Subcutaneous abdominal adipose tissue (tissue), 5 donors: ENCODE measurements at regions not wholly inside any gene's neighbourhood (a gene's known extent, or its start where the extent isn't known, plus 50 kb on each side); places are given as distances from the start of the nearest gene placed in this dataset.

Source experiments
- H3K27ac ChIP-seq: one replicate; pipeline ENCODE4 v1.7.0; 2013; ENCODE audit warnings: low read depth, mild to moderate bottlenecking, inconsistent platforms, low read length, moderate library complexity
- H3K27me3 ChIP-seq, 5 donors: one replicate each; pipeline ENCODE4 v1.7.0; 2013; ENCODE audit warnings: low read length in 5 of 5, inconsistent platforms in 1 of 5; ENCODE audit not compliant: control insufficient read depth in 5 of 5, insufficient read depth in 4 of 5
- H3K36me3 ChIP-seq, 5 donors: one replicate each; pipeline ENCODE4 v1.7.0; 2013; ENCODE audit warnings: low read length in 5 of 5; ENCODE audit not compliant: control insufficient read depth in 5 of 5, insufficient read depth in 5 of 5
- H3K4me1 ChIP-seq, 5 donors: one replicate each; pipeline ENCODE4 v1.7.0; 2013; ENCODE audit warnings: low read length in 5 of 5, mild to moderate bottlenecking in 3 of 5, moderate library complexity in 1 of 5; ENCODE audit not compliant: control insufficient read depth in 5 of 5, insufficient read depth in 5 of 5
- H3K4me3 ChIP-seq, 5 donors: one replicate each; pipeline ENCODE4 v1.7.0; 2013; ENCODE audit warnings: low read length in 5 of 5, low read depth in 1 of 5
- H3K9ac ChIP-seq, 5 donors: one replicate each; pipeline ENCODE4 v1.7.0; 2013; ENCODE audit warnings: low read length in 5 of 5, mild to moderate bottlenecking in 4 of 5, moderate library complexity in 3 of 5
- H3K9me3 ChIP-seq, 5 donors: one replicate each; pipeline ENCODE4 v1.7.0; 2013; ENCODE audit warnings: low read length in 5 of 5; ENCODE audit not compliant: control insufficient read depth in 5 of 5
- donor health status: healthy.
- donor health status: healthy.
- donor health status: healthy.
- donor health status: healthy.
- donor health status: healthy.

DNA sequence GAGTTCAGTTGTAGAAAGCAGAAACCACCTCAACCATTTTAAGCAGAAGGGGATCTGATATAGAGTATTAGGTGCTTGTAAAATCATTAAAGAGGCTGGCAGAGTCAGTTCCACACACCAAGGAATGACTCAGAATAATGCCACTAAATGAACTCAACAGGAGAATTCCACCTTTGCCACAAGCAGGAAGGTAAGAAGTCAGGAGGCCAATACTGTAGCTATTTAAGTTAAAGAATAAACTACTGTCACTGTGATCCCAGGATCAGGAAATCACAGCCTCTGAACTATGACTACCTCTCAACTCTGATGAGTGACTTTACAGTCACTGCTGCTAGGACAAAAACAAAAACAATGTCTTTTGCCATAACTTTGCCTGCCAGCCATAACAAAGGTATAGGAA is 52.5 kb upstream of the PRMT6 start:
- H3K27me3 ChIP-seq: no peaks in the 10 kb centered on the region
- no peak overlapping the region for H3K4me3 ChIP-seq
- no peak overlapping the region for H3K27ac ChIP-seq

DNA sequence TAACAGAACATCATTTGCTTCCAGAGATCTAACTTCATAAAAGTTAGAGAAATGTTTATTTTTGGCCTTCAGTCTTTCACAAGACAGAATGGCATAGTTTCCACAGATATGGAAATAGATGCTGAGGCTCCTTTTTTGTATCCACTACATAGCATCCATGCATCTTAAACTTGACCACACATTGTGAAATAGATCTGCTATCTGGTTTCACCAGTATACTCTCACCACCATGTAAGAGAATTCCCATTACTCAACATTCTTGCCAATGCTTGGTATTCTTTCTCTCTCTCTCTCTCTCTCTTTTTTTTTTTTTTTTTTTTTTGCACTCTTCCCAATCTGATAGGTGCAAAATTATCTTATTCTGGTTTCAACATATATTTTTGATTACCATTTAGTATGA is 52.1 kb upstream of the PRMT6 start:
- Histone ChIP-seq H3K4me3 (no peak overlapping the region), H3K9me3 (no peaks in the 10 kb centered on the region), H3K36me3 (no peaks in the 10 kb centered on the region)

More for the DNA sequence above, 52.5 kb upstream of the PRMT6 start:
- H3K9me3 ChIP-seq: no peaks in the 10 kb centered on the region
- no peak overlapping the region for H3K9ac ChIP-seq
- H3K36me3 ChIP-seq: no peaks in the 10 kb centered on the region
- H3K4me1 ChIP-seq: no peaks in the 10 kb centered on the region

More for the DNA sequence above, 52.1 kb upstream of the PRMT6 start:
- H3K27me3 ChIP-seq: no peaks in the 10 kb centered on the region
- no peaks in the 10 kb centered on the region for H3K4me1 ChIP-seq
- H3K9ac ChIP-seq: no peak overlapping the region
- H3K27ac ChIP-seq: no peak overlapping the region
